HG02798 (cell line): ENCODE measurements at regions not wholly inside any gene's neighbourhood (a gene's known extent, or its start where the extent isn't known, plus 50 kb on each side); places are given as distances from the start of the nearest gene placed in this dataset.

Experiments used
- ATAC-seq: cut with Tn5 transposase; IDR thresholded peaks from one replicate; pipeline ENCODE4 v1.9.1; 2021; ENCODE audit warnings: mild to moderate bottlenecking; ENCODE audit not compliant: unreplicated experiment, poor library complexity

DNA sequence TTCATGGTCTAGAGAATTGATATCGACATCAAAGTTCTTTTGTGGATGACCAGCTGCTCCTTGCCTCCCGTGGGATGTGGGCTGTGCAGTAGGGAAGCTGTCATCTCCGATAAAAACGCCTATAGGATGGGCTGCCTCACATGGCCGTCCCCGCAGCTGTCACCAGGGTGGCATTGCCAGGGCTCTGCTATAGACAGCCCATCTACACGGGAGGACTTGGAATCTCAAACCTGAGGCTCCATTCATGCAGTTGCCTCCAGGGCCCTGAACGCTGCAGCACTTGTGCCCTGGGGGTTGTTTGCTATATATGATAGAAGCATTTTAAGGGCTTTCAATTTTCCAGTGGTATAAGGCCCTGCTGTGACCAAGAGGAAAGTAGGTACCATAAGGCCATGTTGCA is 183.1 kb downstream of the MYCN start:
- no peak for ATAC-seq

DNA sequence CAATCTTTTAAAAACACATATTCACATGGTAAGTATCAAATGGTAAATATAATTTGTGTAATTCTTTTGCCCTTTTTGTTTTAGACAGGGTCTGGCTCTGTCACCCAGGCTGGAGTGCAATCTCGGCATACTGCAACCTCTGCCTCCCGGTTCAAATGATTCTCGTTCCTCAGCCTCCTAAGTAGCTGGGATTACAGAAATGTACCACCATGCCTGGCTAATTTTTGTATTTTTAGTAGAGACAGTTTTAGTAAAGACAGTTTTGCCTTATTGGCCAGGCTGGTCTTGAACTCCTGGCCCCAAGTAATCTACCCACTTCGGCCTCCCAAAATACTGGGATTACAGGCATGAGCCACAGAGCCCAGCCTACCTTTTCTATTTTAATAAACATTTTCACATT is 182.2 kb downstream of the MYCN start:
- no peak for ATAC-seq

DNA sequence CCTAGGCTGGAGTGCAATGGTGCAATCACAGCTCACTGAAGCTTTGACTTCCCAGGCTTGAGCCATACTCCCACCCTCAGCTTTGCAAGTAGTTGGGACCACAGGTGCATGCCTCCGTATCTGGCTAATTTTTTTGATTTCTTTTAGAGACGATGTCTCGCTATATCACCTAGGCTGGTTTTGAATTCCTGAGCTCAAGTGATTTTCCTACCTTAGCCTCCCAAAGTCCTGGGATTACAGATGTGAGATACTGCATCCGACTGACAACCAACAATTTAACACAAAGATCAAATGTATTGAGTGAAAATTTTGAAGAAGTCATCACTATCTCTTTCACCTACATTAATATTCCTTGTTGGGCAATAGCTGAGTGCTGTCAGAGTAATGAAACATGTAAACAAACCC is 181.6 kb downstream of the MYCN start:
- ATAC-seq, result no peak

- no peak for ATAC-seq
Observed at GRCh38 chr2:16121231-16121985, 181.1 kb downstream of the MYCN start.

- ATAC-seq, result no peak
Observed at GRCh38 chr2:16120591-16121180, 180.3 kb downstream of the MYCN start.

DNA sequence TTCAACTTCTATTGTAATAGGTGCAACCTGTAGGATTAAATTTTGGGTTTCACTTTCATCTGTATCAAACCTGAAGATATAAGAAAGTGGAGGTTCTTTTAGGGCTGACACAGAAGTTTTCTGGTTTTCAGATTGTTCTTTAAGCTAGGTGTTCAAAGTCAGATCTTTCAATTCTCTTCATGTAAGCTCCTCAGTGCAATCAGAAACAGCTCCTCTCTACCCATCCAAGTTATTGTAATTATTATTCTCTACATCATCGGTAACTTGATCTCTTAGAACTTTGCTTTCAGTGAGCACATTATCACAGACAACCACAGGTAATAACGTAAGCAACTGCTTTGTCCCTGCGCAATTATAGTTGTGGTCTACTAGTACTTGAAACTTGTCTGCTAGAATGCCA is 179.4 kb downstream of the MYCN start:
- no peak for ATAC-seq

- no peak for ATAC-seq
Observed at GRCh38 chr2:16118611-16119590, 178.6 kb downstream of the MYCN start.

GRCh38 chr2:16117791-16118610 is 177.7 kb downstream of the MYCN start:
- ATAC-seq, result no peak

GRCh38 chr2:16117021-16117700 is 176.8 kb downstream of the MYCN start:
- ATAC-seq, result no peak

DNA sequence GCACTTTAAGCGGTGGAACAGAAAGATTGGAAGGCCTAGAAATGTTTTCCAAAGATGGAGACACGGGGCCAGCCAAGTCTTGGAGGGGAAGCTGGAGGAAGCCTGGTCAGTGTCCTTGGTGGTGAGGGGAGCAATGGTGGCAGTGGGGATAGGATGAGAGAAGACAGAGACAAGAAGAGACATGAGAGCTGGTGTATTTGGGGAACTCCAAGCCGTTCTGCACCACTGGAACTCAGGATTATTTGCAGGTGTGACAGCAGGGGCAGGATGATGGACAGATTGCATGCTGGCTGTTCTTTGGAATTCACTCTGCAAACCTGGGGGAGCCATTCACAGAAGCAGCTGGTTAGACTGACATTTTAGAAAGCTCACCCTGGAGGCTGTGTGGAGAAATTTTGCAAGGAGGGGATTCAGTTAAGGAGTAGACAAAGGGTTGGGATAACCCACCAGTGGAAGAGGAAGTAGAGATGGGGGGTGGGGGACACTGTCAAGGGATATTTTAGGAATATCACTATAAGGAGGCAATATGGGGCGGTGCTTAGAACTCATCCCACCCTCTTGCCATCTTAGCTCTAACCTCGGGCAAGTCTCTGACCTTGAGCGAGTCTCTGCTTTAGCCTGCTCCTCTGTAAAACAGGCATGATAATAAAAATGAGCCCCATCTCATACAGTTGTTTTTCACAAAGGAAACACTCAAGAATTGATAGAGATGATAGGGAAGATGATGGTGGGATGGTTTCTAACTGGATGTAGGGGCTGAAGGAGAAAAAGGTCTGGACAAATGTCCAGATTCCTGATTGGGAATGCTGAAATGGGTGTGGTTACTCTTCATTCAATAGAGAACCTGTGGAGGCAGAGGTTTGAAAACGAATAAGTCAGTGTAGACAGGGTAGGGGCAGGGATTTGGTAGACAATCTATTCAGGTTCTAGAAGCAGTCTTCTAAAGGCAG is 175.8 kb downstream of the MYCN start:
- ATAC-seq, result no peak

- ATAC-seq, result no peak
Observed at GRCh38 chr2:16115291-16115690, 174.9 kb downstream of the MYCN start.

DNA sequence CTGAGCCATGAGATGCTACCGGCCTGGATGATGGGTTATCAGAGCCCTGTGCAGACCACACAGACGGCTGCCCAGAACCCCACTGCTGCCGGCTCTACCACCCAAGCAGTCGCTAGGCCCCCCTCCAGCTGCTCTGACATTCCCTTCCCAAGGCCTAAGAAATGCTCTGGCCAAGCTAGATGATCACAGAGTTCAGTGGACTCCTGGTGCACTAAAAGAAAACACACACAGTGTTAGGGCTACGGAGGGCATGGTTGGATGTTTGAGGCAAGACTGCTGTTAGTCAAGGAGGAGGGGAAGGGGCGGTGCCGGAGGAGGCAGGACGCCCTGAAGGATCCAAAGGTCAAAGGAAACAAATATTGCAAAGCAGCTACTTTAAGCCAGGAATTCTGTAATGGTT is 174.5 kb downstream of the MYCN start:
- no peak for ATAC-seq

DNA sequence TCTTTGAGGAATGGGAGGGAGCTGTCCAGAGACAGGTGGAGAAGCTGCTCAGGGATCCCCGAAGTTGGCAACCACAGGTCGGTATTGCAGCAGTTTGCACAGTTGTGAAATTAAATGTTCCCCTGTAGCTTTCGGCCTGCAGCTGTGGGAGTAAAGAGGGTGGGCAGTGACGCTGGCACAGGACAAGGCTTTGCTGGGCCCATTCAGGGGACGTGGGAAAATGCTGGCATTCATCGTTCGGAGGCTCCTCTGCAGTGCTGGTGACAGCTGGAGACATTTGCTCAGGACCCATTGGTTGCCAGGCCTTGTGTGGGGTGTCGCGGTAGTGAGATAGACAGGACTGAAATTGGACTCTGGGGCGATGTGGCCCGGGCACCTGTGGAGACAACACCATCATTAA is 173.7 kb downstream of the MYCN start:
- ATAC-seq, result no peak

DNA sequence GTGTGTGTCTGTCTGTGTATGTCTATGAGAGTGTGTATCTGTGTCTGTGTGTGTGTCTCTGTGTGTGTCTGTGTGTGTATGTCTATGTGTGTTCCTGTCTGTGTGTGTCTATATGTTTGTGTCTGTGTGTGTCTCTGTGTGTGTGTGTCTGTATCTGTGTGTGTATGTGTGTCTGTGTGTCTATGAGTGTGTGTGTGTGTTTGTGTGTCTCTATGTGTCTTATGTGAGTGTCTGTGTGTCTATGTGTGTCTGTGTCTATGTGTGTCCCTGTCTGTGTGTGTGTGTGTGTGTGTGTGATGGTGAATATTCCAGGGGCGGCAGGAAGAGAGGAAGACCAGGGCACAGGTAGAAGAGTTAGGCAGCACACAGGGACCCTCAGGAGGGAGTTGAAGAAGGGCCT is 173.2 kb downstream of the MYCN start:
- ATAC-seq, result no peak

GRCh38 chr2:16112972-16113560 is 172.7 kb downstream of the MYCN start:
- no peak for ATAC-seq

GRCh38 chr2:16112251-16112971 is 172.1 kb downstream of the MYCN start:
- no peak for ATAC-seq

DNA sequence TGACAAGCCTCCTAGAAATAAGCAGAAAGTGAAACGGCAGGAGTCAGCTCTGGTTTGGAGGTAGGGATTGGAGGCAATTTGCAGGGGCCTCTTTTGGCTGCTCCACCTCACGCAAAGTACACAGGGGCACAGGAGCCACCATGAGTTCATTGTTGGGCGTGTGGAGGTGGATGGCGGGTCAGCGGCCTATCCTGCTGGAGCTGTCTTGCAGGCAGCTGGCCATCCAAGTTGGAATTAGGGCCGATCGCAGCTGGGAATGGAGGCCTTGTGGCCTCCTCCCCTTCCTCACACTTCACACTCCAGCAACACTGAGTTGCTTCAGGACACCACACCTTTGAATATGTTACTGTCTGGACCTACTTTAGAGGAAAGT is 171.5 kb downstream of the MYCN start:
- ATAC-seq, result no peak
